Psoas muscle (tissue), 7 donors: ENCODE measurements at regions not wholly inside any gene's neighbourhood (a gene's known extent, or its start where the extent isn't known, plus 50 kb on each side); places are given as distances from the start of the nearest gene placed in this dataset.

Source experiments
- ATAC-seq, 4 donors: fragments of 200-7000 bp; cut with Tn5 transposase; one replicate each; pipeline ENCODE4 v1.9.1; 2020; ENCODE audit warnings: moderate library complexity in 3 of 4, mild to moderate bottlenecking in 2 of 4
- DNase-seq, 2 donors: peaks; one replicate each; pipeline ENCODE4 v3.0.0-alpha.2; 2020
- H3K27ac ChIP-seq: fragments of 200-600 bp; one replicate; pipeline ENCODE4 v1.8.0; 2022
- H3K27me3 ChIP-seq, 3 donors: fragments of 200-600 bp in 1 of 3; one replicate each; pipeline versions ENCODE4 v1.6.1 to v1.8.0; 2013 to 2022; ENCODE audit warnings: low read length in 2 of 3, mild to moderate bottlenecking in 2 of 3, moderate library complexity in 1 of 3; ENCODE audit not compliant: insufficient read depth in 3 of 3
- H3K36me3 ChIP-seq, 2 donors: fragments of 200-600 bp in 1 of 2; one replicate each; pipeline versions ENCODE4 v1.6.1 to v1.8.0; 2013 to 2022; ENCODE audit warnings: low read depth in 1 of 2, mild to moderate bottlenecking in 1 of 2, moderate library complexity in 1 of 2; ENCODE audit not compliant: insufficient read depth in 1 of 2
- H3K4me1 ChIP-seq: fragments of 200-600 bp; one replicate; pipeline ENCODE4 v1.8.0; 2022
- H3K4me3 ChIP-seq: fragments of 200-600 bp; one replicate; pipeline ENCODE4 v1.8.0; 2022; ENCODE audit warnings: mild to moderate bottlenecking
- H3K9me3 ChIP-seq: fragments of 200-600 bp; one replicate; pipeline ENCODE4 v1.8.0; 2022
- WGBS, 3 donors: extraction: QIAGEN DNeasy Blood & Tissue Kit; methylation state at CpG; one replicate each; pipeline versions ENCODE4 v1.1.6 to v1.1.7; 2013; 5-methylcytosine and 5-hydroxymethylcytosine counted together
- intact Hi-C, 2 donors: fragments of 100-400 bp; cut with DNase I; formaldehyde crosslinking; loops; one replicate each; pipeline versions ENCODE4 v1.11.0 to v1.14.2; 2022
- TF ChIP-seq, protein P1 (sequence below): fragments of 200-600 bp; IDR thresholded peaks from one replicate; pipeline ENCODE4 v1.8.0; 2022; ENCODE audit warnings: antibody characterized with exemption
- donor health status: healthy with polysubstance abuse.
- donor health status: DM: no; HTN: no; CAD: no; lungs with moderate emphysema.
- donor health status: Bipolar disorder and iron deficiency.
- donor health status: healthy.
- donor health status: DM: yes; HTN: yes; CAD: no.
- donor health status: DM: no; HTN: no; CAD: no.
- donor health status: DM: yes; HTN: yes; CAD: no.

DNA sequence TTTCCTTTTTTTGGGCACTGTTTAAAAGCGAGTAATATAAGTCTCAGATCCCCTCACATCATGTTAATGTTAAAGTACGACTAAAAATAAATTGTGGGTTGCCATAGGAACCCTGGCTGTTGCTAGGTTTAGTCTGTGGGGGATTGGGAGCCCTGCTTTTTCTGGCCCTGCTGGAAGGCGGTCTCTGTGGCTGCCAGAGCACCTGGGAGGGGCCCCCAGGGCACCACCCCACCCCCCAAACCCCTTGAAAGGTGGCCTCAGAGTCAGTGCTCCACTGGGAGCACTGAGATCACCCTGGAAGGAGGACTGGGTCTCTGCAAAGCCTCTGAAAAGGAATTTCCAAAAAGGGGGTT is 66.2 kb upstream of the NEURL1B start:
- ATAC-seq (no peak), DNase-seq (no peak)
- Histone ChIP-seq H3K36me3 (no peaks in the 10 kb centered on the region), H3K27me3 (no peaks in the 10 kb centered on the region), H3K4me3 (no peak overlapping the region), H3K9me3 (no peaks in the 10 kb centered on the region), H3K27ac (no peak overlapping the region), H3K4me1 (no peaks in the 10 kb centered on the region)
- intact Hi-C loops = no loop called here
- TF ChIP-seq, protein P1, sequence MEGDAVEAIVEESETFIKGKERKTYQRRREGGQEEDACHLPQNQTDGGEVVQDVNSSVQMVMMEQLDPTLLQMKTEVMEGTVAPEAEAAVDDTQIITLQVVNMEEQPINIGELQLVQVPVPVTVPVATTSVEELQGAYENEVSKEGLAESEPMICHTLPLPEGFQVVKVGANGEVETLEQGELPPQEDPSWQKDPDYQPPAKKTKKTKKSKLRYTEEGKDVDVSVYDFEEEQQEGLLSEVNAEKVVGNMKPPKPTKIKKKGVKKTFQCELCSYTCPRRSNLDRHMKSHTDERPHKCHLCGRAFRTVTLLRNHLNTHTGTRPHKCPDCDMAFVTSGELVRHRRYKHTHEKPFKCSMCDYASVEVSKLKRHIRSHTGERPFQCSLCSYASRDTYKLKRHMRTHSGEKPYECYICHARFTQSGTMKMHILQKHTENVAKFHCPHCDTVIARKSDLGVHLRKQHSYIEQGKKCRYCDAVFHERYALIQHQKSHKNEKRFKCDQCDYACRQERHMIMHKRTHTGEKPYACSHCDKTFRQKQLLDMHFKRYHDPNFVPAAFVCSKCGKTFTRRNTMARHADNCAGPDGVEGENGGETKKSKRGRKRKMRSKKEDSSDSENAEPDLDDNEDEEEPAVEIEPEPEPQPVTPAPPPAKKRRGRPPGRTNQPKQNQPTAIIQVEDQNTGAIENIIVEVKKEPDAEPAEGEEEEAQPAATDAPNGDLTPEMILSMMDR = no peak
- 69 to 73% (median 71%) methylated on average over 3 of the region's 3 CpGs for WGBS, 3 donors

DNA sequence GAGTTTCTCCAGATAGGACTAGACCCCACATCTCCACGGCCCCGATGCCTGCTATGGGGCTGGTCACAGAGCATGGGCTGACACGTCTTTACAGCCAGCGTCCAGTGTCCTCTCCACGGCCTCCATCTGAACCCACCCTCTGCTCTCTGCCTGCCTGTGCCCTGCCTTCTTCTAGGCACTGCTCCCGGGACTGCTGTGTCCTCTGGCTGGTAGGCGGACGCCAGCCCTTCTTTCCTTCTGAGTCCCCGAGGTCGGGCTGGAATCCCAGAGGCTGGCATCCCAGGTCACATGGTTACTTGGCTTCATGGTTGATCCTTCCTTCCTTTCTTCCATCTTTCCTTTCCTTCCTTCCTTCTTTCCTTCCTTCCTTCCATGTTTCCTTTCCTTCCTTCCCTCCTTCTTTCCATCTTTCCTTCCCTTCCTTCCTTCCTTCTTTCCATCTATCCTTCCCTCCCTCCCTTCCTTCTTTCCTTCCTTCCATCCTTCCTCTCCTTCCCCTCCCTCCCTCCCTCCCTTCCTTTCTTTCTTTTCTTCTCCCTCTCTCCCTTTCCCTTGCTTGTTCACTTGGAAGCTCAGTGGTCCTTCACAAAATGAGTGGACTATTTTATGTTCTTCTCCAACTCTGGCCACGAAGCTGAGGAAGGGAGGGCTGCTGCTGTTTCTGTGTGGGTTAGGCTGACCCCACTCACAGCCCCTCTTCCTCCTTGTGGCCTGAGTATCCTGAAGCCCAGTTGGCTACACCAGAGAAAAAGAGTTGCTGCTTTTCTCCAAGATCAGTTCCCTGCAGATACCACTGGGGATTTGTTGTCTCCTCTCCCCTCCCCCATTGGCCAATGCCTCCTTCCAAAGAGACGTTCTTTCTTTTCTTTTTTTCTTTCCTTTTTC is 66.8 kb upstream of the NEURL1B start:
- ATAC-seq (no peak), DNase-seq (no peak)
- WGBS, 3 donors = 53 to 66% (median 59%) methylated on average over 12 of the region's 12 CpGs
- intact Hi-C loops = no loop called here
- no peaks in the 10 kb centered on the region for H3K36me3 ChIP-seq
- H3K4me1 ChIP-seq = no peaks in the 10 kb centered on the region
- H3K9me3 ChIP-seq = no peaks in the 10 kb centered on the region
- H3K27ac ChIP-seq = no peak overlapping the region
- H3K27me3 ChIP-seq = no peaks in the 10 kb centered on the region
- TF ChIP-seq, protein P1 = no peak
- H3K4me3 ChIP-seq = no peak overlapping the region

DNA sequence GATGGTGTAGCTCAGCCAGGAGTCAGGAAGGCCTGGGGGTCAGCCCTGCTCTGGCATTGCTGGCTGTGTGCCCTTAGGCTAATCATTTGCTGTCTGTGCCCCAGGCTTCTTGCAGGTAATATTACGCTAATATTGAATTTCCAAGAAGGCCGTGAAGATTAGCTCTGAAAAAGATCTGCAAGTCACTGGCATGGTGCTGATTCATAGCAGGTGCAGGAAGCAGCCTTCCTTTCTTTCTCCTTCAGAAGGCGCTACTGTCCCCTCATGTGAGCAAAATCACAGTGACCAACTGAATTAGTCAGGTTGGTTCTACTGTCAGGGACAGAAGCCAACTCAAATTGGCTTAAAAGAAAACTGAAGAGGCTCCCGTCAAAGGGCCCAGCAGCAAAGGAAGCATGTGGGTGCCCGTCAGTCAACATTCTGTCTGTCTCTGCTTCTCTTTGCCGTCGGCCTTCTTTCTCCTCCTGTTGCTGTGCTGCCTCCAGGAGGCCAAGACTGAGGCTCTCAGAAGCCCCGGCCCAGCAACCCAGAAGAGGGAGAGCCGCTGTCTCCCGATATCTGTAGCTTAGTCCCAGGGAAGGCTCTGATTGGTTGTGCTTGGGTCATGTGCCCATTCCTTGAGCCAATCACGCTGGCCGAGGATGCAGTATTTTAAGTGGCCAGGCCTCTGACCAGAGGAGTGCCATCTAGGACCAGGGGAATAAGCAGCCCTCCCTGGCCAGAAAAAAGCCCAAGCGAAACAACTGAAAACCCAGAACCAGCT is 67.8 kb upstream of the NEURL1B start:
- no peaks in the 10 kb centered on the region for H3K27me3 ChIP-seq
- WGBS, 3 donors = 87 to 90% (median 89%) methylated on average over 13 of the region's 13 CpGs
- no peak overlapping the region for H3K27ac ChIP-seq
- no peak overlapping the region for H3K4me3 ChIP-seq
- TF ChIP-seq, protein P1 = no peak
- H3K4me1 ChIP-seq = no peaks in the 10 kb centered on the region
- no peaks in the 10 kb centered on the region for H3K36me3 ChIP-seq
- no peaks in the 10 kb centered on the region for H3K9me3 ChIP-seq
- no peak for DNase-seq
- ATAC-seq = no peak
- intact Hi-C loops = no loop called here

DNA sequence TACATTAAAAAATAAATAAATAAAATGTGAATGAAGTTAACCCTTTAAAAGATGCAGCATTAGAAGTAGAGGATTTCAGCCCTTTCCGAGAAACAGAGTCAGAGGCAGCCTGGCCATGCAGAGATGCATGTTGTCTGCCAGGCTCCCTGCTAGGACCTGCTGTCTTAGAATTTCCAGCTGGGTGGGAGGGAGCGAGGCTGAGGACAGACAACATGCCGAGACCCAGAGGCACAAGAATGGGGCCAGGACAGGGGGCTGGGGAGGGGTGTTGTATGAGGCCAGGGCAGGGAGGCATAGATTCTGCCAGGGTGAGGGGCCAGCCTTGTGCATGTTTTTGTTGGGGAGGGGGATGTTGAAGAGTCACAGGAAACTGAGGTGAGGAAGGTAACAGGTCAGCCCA is 68.6 kb upstream of the NEURL1B start:
- H3K36me3 ChIP-seq = no peaks in the 10 kb centered on the region
- H3K9me3 ChIP-seq = no peaks in the 10 kb centered on the region
- ATAC-seq (no peak), DNase-seq (no peak)
- intact Hi-C loops = no loop called here
- WGBS, 3 donors = 74 to 97% (median 96%) methylated on average over 3 of the region's 3 CpGs
- H3K4me3 ChIP-seq = no peak overlapping the region
- no peak overlapping the region for H3K27ac ChIP-seq
- TF ChIP-seq, protein P1 = no peak
- H3K4me1 ChIP-seq = no peaks in the 10 kb centered on the region
- no peaks in the 10 kb centered on the region for H3K27me3 ChIP-seq
